NCI-H345 (cell line): ENCODE measurements at regions not wholly inside any gene's neighbourhood (a gene's known extent, or its start where the extent isn't known, plus 50 kb on each side); places are given as distances from the start of the nearest gene placed in this dataset.

Experiments
- DNase-seq: peaks from one replicate; lab custom pipeline; 2025; lab: John Stamatoyannopoulos, UW

DNA sequence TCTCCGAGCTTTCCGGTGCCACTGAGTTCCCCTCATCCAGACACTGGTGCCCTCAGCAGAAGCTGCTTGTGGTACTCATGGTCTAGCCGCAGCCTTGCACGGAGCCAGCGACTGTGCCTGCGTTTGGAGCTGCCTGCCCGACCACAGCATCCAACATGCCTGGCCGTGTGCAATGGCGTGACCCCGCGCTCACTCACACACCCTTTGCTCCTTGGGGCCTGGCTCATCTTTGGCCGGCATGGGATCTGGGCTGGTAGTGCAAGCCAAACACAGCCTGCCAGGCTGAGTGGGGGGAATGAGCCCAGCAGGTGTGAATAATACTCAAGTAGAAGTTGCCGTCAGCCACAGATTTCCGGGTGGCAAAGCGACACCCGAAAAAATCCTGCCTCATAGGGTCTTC lies 1178.7 kb upstream of the GBE1 start:
- no peak for DNase-seq

GRCh38 chr3:82939491-82940097 lies 1178.1 kb upstream of the GBE1 start:
- no peak for DNase-seq

GRCh38 chr3:82938821-82939328 lies 1177.4 kb upstream of the GBE1 start:
- no peak for DNase-seq

GRCh38 chr3:82927309-82928253 lies 1166.1 kb upstream of the GBE1 start:
- no peak for DNase-seq

GRCh38 chr3:82891028-82891427 lies 1129.6 kb upstream of the GBE1 start:
- DNase-seq: no peak

GRCh38 chr3:82883072-82883471 lies 1121.6 kb upstream of the GBE1 start:
- DNase-seq: no peak

DNA sequence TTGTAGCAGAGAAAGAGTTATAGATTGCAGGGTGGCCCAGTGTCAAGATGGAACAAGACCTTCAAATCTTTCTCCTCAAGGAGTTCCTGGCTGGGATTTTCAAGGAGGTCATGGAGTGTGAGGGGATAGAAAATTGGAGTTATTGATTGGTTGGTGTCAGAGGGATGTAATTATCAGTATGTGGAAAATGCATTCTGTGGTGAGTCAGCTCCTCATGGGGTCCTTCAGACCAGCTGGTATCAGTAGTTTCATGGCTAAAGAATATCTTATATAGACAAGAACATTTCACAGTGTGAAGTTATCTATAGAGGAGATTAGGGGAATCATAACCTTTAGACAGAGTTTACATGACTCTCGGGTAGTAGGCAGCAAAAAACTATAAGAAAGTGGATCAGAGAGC lies 1114.0 kb upstream of the GBE1 start:
- no peak for DNase-seq

DNA sequence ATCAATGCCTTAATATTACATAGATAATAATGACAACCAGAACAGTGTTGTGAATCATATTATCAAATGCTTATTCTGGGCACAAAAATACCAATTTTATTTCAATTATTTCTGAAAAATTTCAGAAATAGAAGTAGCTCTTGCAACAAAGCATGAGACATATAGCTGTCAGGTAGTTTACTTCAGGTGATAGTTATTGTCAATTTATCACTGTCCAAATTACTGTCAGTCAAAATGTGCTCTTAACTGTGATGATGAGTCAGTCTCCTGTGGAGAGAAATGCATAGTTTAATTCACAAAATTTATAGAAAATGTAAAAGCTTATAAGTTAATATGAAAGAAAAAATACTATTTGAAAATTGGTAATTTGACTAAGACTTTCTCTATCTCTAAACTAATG lies 1078.4 kb upstream of the GBE1 start:
- DNase-seq: no peak

DNA sequence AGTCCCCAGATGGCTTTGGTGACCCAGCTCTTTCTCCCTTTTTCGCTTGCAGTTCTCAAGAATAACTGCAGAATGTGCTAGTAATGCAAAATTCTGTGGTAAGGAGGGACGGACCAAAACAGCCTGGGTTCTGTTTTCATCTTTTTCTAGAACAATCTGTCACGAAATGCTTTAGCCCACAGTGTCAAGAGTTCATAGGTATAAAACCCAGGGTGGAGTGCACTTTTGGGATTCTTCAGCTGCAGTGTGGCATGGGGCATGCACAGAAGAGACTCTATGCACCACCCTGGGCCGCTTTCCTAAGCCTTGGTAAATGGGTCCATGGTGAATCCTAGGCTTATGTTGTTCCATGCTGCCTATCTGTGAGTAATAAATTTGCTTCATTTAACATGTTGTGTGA lies 1072.7 kb upstream of the GBE1 start:
- no peak for DNase-seq

DNA sequence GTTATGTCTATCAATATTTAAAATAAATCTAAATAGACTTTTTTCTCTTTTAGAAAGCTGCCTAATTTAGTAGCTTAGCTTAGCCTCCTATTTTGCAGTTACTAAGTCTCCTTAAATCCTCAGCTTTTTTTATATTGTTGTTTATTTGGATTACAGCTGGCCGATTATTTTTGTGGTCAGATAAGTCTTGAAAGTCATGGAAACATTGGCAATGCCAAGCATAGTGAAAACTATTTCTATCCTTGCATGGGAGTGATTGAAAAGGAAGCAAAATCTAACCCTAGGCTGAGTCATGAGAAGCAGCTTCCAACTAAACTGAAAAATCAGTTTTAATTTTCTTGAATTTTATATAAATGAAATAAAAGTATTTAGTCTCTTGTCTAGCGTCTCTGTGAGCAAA lies 1063.0 kb upstream of the GBE1 start:
- DNase-seq: no peak

DNA sequence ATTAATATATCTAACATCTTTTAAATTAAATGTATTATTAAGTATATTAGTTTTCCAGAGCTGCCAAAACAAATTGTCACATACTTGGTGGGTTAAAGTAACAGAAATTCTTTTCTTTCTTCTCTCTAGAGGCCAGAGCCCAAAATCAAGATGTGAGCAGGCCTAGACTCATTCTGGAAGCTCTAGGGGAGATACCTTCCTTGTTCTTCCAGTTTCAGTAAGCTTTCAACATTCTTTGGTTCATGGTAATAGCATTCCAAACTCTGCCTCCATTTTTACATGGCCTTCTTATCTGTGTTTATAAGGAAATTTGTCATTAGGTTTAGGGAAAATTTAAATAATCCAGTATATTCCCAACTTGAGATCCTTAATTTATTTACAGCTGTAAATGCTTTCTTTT lies 1054.6 kb upstream of the GBE1 start:
- no peak for DNase-seq

DNA sequence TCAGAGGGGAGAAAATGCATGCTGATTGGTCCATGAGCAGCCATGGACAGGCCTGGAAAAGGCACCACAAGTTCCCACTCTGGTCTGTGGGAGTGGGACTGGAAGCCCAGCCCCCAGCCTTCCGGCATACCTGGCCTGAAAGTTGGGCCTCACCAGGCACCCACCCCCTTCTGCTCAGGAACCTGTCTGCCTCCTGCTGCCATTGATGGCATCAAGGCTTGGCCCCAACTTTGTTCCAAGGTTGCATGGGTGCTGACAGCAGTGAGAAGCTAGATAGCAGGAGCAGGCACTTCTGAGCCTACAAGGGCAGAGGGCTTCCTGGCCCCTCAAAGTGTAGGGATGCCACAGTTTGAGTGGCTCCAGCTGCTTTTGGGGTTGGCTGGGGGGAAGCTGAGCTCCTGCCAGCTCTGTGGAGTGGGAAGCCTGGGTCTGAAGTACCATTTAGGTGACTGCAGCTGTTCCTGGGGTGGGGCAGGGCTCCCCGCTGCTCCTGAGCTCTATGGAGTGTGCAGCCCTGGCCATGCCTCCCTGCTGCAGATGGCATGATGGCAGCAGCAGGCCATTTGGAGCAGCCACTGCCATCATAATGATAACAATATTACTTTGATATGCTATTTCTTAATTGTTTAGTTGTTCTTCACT lies 1054.1 kb upstream of the GBE1 start:
- DNase-seq: no peak

DNA sequence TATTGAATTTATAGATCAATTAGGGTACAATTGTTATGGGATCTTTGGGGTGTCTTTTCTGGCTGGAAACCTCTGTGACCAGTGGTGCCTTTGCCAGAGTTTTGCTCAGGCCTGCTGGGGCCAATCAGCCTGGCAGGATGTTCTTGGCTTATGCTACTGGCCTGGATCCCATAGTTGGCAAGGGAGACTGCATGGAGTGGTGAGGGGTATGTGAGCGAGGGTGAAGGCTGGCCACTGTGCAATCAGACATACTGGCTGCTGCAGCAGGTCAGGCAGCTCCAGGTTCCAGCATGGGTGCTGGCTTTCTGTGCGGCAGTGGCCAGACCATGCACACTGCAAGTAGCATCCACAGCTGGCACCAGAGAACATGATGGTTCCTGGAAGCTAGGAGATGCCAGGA lies 1053.2 kb upstream of the GBE1 start:
- no peak for DNase-seq

DNA sequence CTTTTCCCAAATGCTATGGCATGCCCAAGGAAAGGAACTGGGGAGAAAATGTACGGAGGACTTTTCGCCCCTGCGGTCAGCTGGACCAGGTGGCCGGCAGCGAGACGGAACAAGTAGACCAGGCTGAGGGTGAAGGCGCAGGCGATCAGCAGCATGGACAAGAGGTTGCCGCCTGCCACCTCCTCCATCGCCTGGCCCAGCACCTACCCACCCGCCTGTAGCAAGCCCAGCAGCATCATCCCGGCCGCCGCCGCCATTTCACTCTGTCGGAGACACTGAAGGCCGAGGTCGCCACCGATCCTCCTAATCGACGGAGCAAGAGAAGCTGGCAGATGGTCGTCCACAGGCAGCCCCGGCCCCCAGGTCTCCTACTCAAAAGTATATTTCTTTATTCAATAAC lies 1046.3 kb upstream of the GBE1 start:
- no peak for DNase-seq

GRCh38 chr3:82802501-82802900 lies 1041.1 kb upstream of the GBE1 start:
- DNase-seq: no peak

DNA sequence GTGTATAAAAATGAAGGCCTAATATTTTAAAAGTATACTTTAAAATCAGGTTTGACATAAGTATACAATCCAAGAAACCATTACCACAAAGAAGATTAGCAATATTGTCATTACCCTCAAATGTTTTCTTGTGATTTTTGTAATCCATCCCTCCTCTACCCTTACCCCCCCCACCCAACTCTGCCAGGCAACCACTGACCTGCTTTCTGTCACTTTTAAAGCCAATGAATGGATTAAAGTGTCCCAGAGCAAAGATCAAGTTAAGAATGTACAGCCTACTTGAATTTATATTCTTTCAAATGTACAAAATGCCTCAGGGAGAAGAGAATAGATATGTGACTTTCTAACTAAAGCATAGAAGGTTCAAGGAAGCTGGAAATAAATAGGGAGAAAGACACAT lies 1038.8 kb upstream of the GBE1 start:
- DNase-seq: no peak

GRCh38 chr3:82796765-82797164 lies 1035.3 kb upstream of the GBE1 start:
- no peak for DNase-seq

DNA sequence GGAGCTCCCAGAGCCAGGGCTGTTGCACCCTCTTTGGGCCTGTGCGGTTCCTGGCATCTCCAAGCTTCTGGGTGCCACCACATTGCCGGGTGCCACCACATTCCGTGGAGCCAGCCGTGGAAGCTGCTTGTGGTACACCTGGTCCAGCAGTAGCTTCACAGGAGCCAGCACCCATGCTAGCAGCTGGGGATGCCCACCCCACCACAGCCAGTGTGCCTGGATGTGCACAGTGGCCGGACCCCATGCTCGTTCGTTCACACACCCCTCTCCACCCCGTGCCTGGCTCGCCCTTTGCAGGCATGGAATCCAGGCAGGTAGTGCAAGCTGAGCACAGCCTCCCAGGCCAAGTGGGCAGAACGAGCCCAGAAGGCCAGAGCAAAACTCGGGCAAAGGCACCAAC lies 1029.8 kb upstream of the GBE1 start:
- DNase-seq: no peak

GRCh38 chr3:82790307-82791097 lies 1029.1 kb upstream of the GBE1 start:
- DNase-seq: no peak

- no peak for DNase-seq
Measured at GRCh38 chr3:82783194-82783593, 1021.7 kb upstream of the GBE1 start.

DNA sequence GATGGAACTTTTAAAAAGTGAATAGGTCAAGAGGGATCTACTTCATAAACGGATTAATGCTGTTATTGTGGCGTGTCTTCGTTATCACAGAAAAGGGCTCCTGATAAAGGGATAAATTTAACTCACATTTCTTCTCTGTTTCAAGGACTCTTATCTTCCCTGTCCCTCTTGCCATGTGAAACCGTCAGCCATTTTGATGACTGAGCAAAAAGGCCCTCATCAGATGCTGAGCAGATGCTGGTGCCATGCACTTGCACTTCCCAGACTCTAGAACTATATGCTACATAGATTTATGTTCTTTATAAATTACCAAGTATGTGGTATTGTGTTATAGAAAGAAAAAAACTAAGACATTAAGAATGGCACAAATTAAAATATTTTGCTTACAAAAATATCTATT lies 1011.8 kb upstream of the GBE1 start:
- DNase-seq: no peak

DNA sequence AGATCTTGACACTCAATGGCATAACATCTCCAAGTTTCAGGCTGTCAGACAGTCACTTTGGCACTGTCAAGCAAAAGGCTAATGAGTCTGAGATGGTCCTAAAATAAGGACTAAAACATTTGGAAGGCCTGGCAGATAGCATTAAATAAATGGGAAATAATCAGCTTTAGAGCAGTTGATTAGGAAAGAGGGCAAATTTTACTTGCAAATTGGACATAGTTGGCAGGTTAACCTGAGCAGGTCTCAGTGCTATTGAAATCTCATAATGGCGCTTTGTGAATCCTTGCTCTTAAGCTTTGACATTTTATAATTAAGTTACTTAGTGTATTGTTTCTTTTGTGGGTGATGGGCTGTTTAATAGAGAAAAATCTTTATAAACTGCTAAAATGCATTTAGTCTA lies 1003.1 kb upstream of the GBE1 start:
- no peak for DNase-seq
